Breast epithelium (tissue), 3 donors: ENCODE measurements at regions not wholly inside any gene's neighbourhood (a gene's known extent, or its start where the extent isn't known, plus 50 kb on each side); places are given as distances from the start of the nearest gene placed in this dataset.
"Not testable (repeated sequence)": the region's sequence is repeated elsewhere in the genome, so short reads cannot be mapped to it uniquely, and the experiment has no call there.

Source experiments
- CTCF ChIP-seq, 3 donors: fragments of 450-650 bp; IDR thresholded peaks; one replicate each; pipeline ENCODE4 v1.5.1; 2016 to 2017; ENCODE audit warnings: antibody characterized with exemption in 3 of 3, mild to moderate bottlenecking in 3 of 3, moderate library complexity in 3 of 3
- POLR2A ChIP-seq: fragments of 450-650 bp; IDR thresholded peaks from one replicate; pipeline ENCODE4 v1.6.1; 2016; ENCODE audit warnings: antibody characterized with exemption, mild to moderate bottlenecking, moderate library complexity

- TF ChIP-seq CTCF (IDR thresholded peaks at IDR 0.05); POLR2A: not testable (repeated sequence)
Observed at GRCh38 chr3:95744896-95745295, 1069.5 kb upstream of the EPHA6 start.
